Keratinocyte (primary cell): ENCODE measurements at regions not wholly inside any gene's neighbourhood (a gene's known extent, or its start where the extent isn't known, plus 50 kb on each side); places are given as distances from the start of the nearest gene placed in this dataset.

Experiments used
- DNase-seq: peaks from one replicate; pipeline ENCODE4 v3.0.0-alpha.2; 2011; ENCODE audit warnings: low read depth, missing footprints, low spot score
- FAIRE-seq: peaks from 2 replicates; lab custom pipeline; 2011; peaks lifted over from hg19 to GRCh38; lab: Jason Lieb, UNC
- H2AFZ ChIP-seq: 2 replicates; pipeline ENCODE4 v1.6.0; 2012; ENCODE audit warnings: low read length, control low read depth, inconsistent platforms; ENCODE audit not compliant: control insufficient read depth
- H3K27ac ChIP-seq: 2 replicates; pipeline ENCODE4 v1.5.1; 2011; ENCODE audit warnings: low read length; ENCODE audit not compliant: control insufficient read depth, insufficient read depth
- H3K27me3 ChIP-seq: 3 replicates; pipeline ENCODE4 v1.6.0; 2011; ENCODE audit warnings: low read length; ENCODE audit not compliant: control insufficient read depth, insufficient read depth; ENCODE audit errors: extremely low read depth
- H3K36me3 ChIP-seq, 2 experiments: 2 replicates in 1 of 2; 3 replicates in 1 of 2; pipeline ENCODE4 v1.5.1; 2011; ENCODE audit warnings: low read length in 2 of 2, mild to moderate bottlenecking in 1 of 2; ENCODE audit not compliant: control insufficient read depth in 2 of 2, insufficient read depth in 2 of 2; ENCODE audit errors: extremely low read depth in 1 of 2
- H3K4me1 ChIP-seq: 3 replicates; pipeline ENCODE4 v1.5.1; 2011; ENCODE audit warnings: low read length; ENCODE audit not compliant: control insufficient read depth, insufficient read depth; ENCODE audit errors: extremely low read depth
- H3K4me2 ChIP-seq: 3 replicates; pipeline ENCODE4 v1.6.0; 2011; ENCODE audit warnings: low read depth, low read length; ENCODE audit not compliant: control insufficient read depth, insufficient read depth; ENCODE audit errors: extremely low read depth
- H3K4me3 ChIP-seq, 3 experiments: fragments of 200-600 bp in 1 of 3; sonication (generic) in 1 of 3; 2 replicates in 2 of 3; 3 replicates in 1 of 3; pipeline ENCODE4 v1.5.1; 2011 to 2016; ENCODE audit warnings: low read length in 3 of 3, mild to moderate bottlenecking in 3 of 3, control low read depth in 2 of 3, inconsistent platforms in 1 of 3, low read depth in 1 of 3, mixed read lengths in 1 of 3, mixed run types in 1 of 3, moderate library complexity in 1 of 3; ENCODE audit not compliant: control insufficient read depth in 2 of 3, insufficient read depth in 2 of 3; ENCODE audit errors: extremely low read depth in 1 of 3
- H3K79me2 ChIP-seq: 2 replicates; pipeline ENCODE4 v1.6.0; 2012; ENCODE audit warnings: low read length; ENCODE audit not compliant: control insufficient read depth, insufficient read depth
- H3K9ac ChIP-seq: 3 replicates; pipeline ENCODE4 v1.6.0; 2011; ENCODE audit warnings: low read length; ENCODE audit not compliant: control insufficient read depth, insufficient read depth; ENCODE audit errors: extremely low read depth
- H3K9me1 ChIP-seq: 3 replicates; pipeline ENCODE4 v1.6.0; 2011; ENCODE audit warnings: low read length; ENCODE audit not compliant: control insufficient read depth, insufficient read depth; ENCODE audit errors: extremely low read depth
- H3K9me3 ChIP-seq: 2 replicates; pipeline ENCODE4 v1.5.1; 2012; ENCODE audit warnings: low read depth, low read length; ENCODE audit not compliant: control insufficient read depth
- H4K20me1 ChIP-seq: 3 replicates; pipeline ENCODE4 v1.6.0; 2011; ENCODE audit warnings: low read length; ENCODE audit not compliant: control insufficient read depth, insufficient read depth; ENCODE audit errors: extremely low read depth
- EZH2 ChIP-seq: IDR thresholded peaks from one replicate; pipeline ENCODE4 v1.6.1; 2012; ENCODE audit warnings: inconsistent platforms, mild to moderate bottlenecking, low read length, moderate library complexity
- dilution Hi-C: fragments of 300-500 bp; cut with MboI; formaldehyde crosslinking; loops from one replicate; pipeline ENCODE4 v1.7.0; 2020; ENCODE audit warnings: low sequenced_read_pairs; ENCODE audit not compliant: extremely low pct_ligation_motif_present
- TF ChIP-seq, protein P1 (sequence below), 3 experiments: IDR thresholded peaks in 1 of 3; conservative IDR thresholded peaks in 1 of 3; optimal IDR thresholded peaks in 1 of 3; 2 replicates in 2 of 3; 3 replicates in 1 of 3; pipeline versions ENCODE3 to v1.5.1; 2011; ENCODE audit warnings: low read length in 3 of 3, mild to moderate bottlenecking in 3 of 3, moderate library complexity in 2 of 3, control low read depth in 1 of 3, inconsistent platforms in 1 of 3; ENCODE audit not compliant: insufficient read depth in 2 of 3; ENCODE audit errors: extremely low read depth in 1 of 3

DNA sequence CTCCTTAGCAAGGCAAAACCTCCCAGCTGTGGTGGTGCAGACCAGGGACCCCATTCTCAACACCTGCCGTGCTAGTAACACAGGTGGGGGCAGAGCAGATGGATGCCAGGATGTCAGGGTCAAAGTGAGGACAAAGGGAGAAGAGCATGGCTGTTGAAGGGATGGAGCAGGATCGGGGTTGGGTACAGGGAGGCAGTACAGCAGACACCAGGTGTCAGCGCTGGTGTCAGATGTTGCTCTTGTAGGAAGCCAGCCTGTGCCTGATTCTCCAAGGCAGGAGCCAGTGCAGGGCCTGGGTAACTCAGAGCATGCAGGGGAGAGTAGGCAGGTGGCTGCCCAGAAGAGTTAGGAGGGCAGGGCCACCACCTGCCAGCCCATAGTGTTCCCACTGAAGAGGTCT, 222.1 kb upstream of the SPRED2 start:
- dilution Hi-C loops, result no loop called here
- Histone ChIP-seq H3K4me2 (no peak overlapping the region), H3K4me1 (peaks cover 3% of the 10 kb centered on the region), H2AFZ (no peak overlapping the region), H3K9ac (no peak overlapping the region), H3K9me1 (no peaks in the 10 kb centered on the region), H4K20me1 (no peaks in the 10 kb centered on the region), H3K4me3 (no peak overlapping the region), H3K27ac (no peak overlapping the region), H3K9me3 (no peaks in the 10 kb centered on the region), H3K79me2 (no peaks in the 10 kb centered on the region), H3K27me3 (no peaks in the 10 kb centered on the region), H3K36me3 (no peaks in the 10 kb centered on the region)
- FAIRE-seq, result no peak
- DNase-seq, result no peak
- TF ChIP-seq, protein P1, sequence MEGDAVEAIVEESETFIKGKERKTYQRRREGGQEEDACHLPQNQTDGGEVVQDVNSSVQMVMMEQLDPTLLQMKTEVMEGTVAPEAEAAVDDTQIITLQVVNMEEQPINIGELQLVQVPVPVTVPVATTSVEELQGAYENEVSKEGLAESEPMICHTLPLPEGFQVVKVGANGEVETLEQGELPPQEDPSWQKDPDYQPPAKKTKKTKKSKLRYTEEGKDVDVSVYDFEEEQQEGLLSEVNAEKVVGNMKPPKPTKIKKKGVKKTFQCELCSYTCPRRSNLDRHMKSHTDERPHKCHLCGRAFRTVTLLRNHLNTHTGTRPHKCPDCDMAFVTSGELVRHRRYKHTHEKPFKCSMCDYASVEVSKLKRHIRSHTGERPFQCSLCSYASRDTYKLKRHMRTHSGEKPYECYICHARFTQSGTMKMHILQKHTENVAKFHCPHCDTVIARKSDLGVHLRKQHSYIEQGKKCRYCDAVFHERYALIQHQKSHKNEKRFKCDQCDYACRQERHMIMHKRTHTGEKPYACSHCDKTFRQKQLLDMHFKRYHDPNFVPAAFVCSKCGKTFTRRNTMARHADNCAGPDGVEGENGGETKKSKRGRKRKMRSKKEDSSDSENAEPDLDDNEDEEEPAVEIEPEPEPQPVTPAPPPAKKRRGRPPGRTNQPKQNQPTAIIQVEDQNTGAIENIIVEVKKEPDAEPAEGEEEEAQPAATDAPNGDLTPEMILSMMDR (optimal IDR thresholded peaks at IDR 0.05 in 1 of 3, IDR thresholded peaks at IDR 0.05 in 1 of 3, conservative IDR thresholded peaks at IDR 0.05 in 1 of 3; ENCODE audit: extremely low read depth in 1 of 3, insufficient read depth in 2 of 3, low read length in 3 of 3), result no peak
- no peak for TF ChIP-seq EZH2

DNA sequence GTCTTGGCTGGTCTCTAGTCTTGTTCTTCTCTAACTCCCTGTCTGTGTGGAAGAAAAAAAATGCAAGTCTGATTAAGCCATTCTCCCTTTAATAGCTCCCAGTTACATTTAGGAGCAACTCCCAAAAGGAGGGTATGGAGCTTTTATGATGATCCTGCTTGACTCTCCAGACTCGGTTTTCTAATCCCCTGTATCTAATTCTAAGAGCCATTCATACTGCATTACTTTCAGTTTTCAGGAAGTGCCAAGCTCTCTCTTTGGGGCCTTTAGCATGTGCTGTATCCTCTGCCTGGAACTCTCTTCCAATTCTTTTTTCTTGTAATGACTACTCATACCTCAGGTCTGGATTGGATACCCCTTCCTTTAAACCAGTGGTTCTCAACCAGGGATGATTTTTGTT, 219.7 kb upstream of the SPRED2 start:
- TF ChIP-seq, protein P1 (optimal IDR thresholded peaks at IDR 0.05 in 1 of 3, IDR thresholded peaks at IDR 0.05 in 1 of 3, conservative IDR thresholded peaks at IDR 0.05 in 1 of 3; ENCODE audit: extremely low read depth in 1 of 3, insufficient read depth in 2 of 3, low read length in 3 of 3), result no peak
- TF ChIP-seq EZH2, result no peak
- H3K9me3 ChIP-seq, result no peaks in the 10 kb centered on the region
- H3K27ac ChIP-seq, result no peak overlapping the region
- H3K9me1 ChIP-seq, result no peaks in the 10 kb centered on the region
- H3K4me2 ChIP-seq, result no peak overlapping the region
- no peaks in the 10 kb centered on the region for H4K20me1 ChIP-seq
- H3K79me2 ChIP-seq, result no peaks in the 10 kb centered on the region
- no peak overlapping the region for H3K4me3 ChIP-seq
- H2AFZ ChIP-seq, result no peak overlapping the region
- no peak overlapping the region for H3K9ac ChIP-seq
- dilution Hi-C loops, result no loop called here
- no peaks in the 10 kb centered on the region for H3K27me3 ChIP-seq
- no peak for FAIRE-seq
- no peaks in the 10 kb centered on the region for H3K4me1 ChIP-seq
- H3K36me3 ChIP-seq, result no peaks in the 10 kb centered on the region
- DNase-seq, result no peak
